ENCODE measurements at regions not wholly inside any gene's neighbourhood (a gene's known extent, or its start where the extent isn't known, plus 50 kb on each side); places are given as distances from the start of the nearest gene placed in this dataset.
A peak's percentile ranks its signal among the peaks of the same experiment; 100 is the strongest.

GRCh38 chr5:57067597-57067924, 106.3 kb upstream of the GPBP1 start (continued):
- no peak for TF ChIP-seq ARID2 (IDR thresholded peaks at IDR 0.05)
- TF ChIP-seq ZBTB7A (IDR thresholded peaks at IDR 0.05; ENCODE audit: borderline replicate concordance, control insufficient read depth, low read depth, low read length) = no peak
- TF ChIP-seq HMG20B (CRISPR knock-in tag; IDR thresholded peaks at IDR 0.05) = no peak
- TF ChIP-seq YBX1 (IDR thresholded peaks at IDR 0.05) = no peak
- no peak for TF ChIP-seq CSDE1 (IDR thresholded peaks at IDR 0.05)
- no peak for TF ChIP-seq U2AF1 (optimal IDR thresholded peaks at IDR 0.05; ENCODE audit: low read depth, low read length)
- TF ChIP-seq ZNF3 (CRISPR knock-in tag; IDR thresholded peaks at IDR 0.05) = no peak
- no peak for TF ChIP-seq DDX20 (tag; IDR thresholded peaks at IDR 0.05; ENCODE audit: low read depth)
- no peak for TF ChIP-seq MCM2 (IDR thresholded peaks at IDR 0.05; ENCODE audit: low read depth)
- TF ChIP-seq ZBTB9 (CRISPR knock-in tag; IDR thresholded peaks at IDR 0.05) = no peak
- no peak for TF ChIP-seq MAZ (CRISPR knock-in tag; conservative IDR thresholded peaks at IDR 0.05 in 1 of 2, IDR thresholded peaks at IDR 0.05 in 1 of 2)
- TF ChIP-seq ZNF77 (CRISPR knock-in tag; IDR thresholded peaks at IDR 0.05) = no peak
- TF ChIP-seq ILF3 (IDR thresholded peaks at IDR 0.05; ENCODE audit: borderline replicate concordance) = no peak
- TF ChIP-seq SMC3 (conservative IDR thresholded peaks at IDR 0.05; ENCODE audit: insufficient read depth, low read depth, low read length) = no peak
- no peak for TF ChIP-seq ZNF184 (CRISPR knock-in tag; IDR thresholded peaks at IDR 0.05)
- 0 out of 2 replicates have a peak, but pooled peaks have one; percentile 51 for TF ChIP-seq FOXJ2 (tag; IDR thresholded peaks at IDR 0.05)
- no peak for TF ChIP-seq HMGXB4 (CRISPR knock-in tag; IDR thresholded peaks at IDR 0.05)
- TF ChIP-seq ATF4 (CRISPR knock-in tag; IDR thresholded peaks at IDR 0.05) = no peak
- no peak for TF ChIP-seq ZNF274 (IDR thresholded peaks at IDR 0.05; ENCODE audit: borderline replicate concordance, low read depth, low read length)
- TF ChIP-seq FOS (IDR thresholded peaks at IDR 0.05; ENCODE audit: extremely low read depth, insufficient read length) = no peak
